PC-9 (cell line): ENCODE measurements at regions not wholly inside any gene's neighbourhood (a gene's known extent, or its start where the extent isn't known, plus 50 kb on each side); places are given as distances from the start of the nearest gene placed in this dataset.

Experiments used
- BruUV-seq: library from RNA; stranded (reverse); fragments of 400-500 nt; replicated peaks from 2 replicates; lab custom pipeline; 2021; lab: Mats Ljungman, UMichigan
- CTCF ChIA-PET: fragments of 300-600 bp; sonication (Branson Sonifier 250); formaldehyde crosslinking; loops from one replicate; lab custom pipeline; 2022; ENCODE audit warnings: antibody characterized with exemption; lab: Charles Lee
- POLR2A ChIA-PET: fragments of 300-600 bp; sonication (Branson Sonifier 250); formaldehyde crosslinking; loops from one replicate; lab custom pipeline; 2022; ENCODE audit warnings: antibody characterized with exemption; ENCODE audit not compliant: unreplicated experiment; lab: Charles Lee
- DNase-seq, 2 experiments: peaks; one replicate each; pipeline versions ENCODE4 v3.0.0 to v3.0.0-alpha.2; 2015 to 2022; ENCODE audit warnings: mixed read lengths in 1 of 2
- H2AFZ ChIP-seq: fragments of 200-600 bp; sonication (generic); 2 replicates; pipeline ENCODE4 v1.8.1; 2017; ENCODE audit warnings: antibody characterized with exemption
- H3F3A ChIP-seq: fragments of 200-600 bp; sonication (generic); 2 replicates; pipeline ENCODE4 v1.8.1; 2017; ENCODE audit warnings: antibody characterized with exemption, mild to moderate bottlenecking, low read depth; ENCODE audit not compliant: insufficient read depth
- H3K27ac ChIP-seq: fragments of 200-600 bp; sonication (generic); 2 replicates; pipeline ENCODE4 v1.6.1; 2016; ENCODE audit warnings: mixed run types
- H3K27me3 ChIP-seq: fragments of 200-600 bp; sonication (generic); 2 replicates; pipeline ENCODE4 v1.6.1; 2016; ENCODE audit warnings: low read depth, mixed run types; ENCODE audit not compliant: insufficient read depth
- H3K36me3 ChIP-seq: fragments of 200-600 bp; sonication (generic); 2 replicates; pipeline ENCODE4 v1.6.1; 2016; ENCODE audit warnings: low read depth, mixed run types
- H3K4me1 ChIP-seq: fragments of 200-600 bp; sonication (generic); replicated peaks from 2 replicates; pipeline ENCODE4 v1.6.1; 2016; ENCODE audit warnings: mixed run types; ENCODE audit not compliant: insufficient read depth
- H3K4me2 ChIP-seq: fragments of 200-600 bp; sonication (generic); 2 replicates; pipeline ENCODE4 v1.6.1; 2017; ENCODE audit warnings: mixed run types
- H3K4me3 ChIP-seq: fragments of 200-600 bp; sonication (generic); 2 replicates; pipeline ENCODE4 v1.6.1; 2016; ENCODE audit warnings: mixed run types
- H3K79me2 ChIP-seq: fragments of 200-600 bp; sonication (generic); 2 replicates; pipeline ENCODE4 v1.6.1; 2017; ENCODE audit warnings: low read depth, mixed run types
- H3K9me2 ChIP-seq: fragments of 200-600 bp; sonication (generic); 2 replicates; pipeline ENCODE4 v1.8.1; 2017; ENCODE audit warnings: mild to moderate bottlenecking; ENCODE audit not compliant: insufficient read depth
- H3K9me3 ChIP-seq: fragments of 200-600 bp; sonication (generic); 2 replicates; pipeline ENCODE4 v1.8.1; 2016; ENCODE audit warnings: low read depth; ENCODE audit not compliant: insufficient read depth
- H4K20me1 ChIP-seq: fragments of 200-600 bp; sonication (generic); 2 replicates; pipeline ENCODE4 v1.8.1; 2017; ENCODE audit not compliant: insufficient read depth
- CTCF ChIP-seq: fragments of 200-600 bp; sonication (generic); conservative IDR thresholded peaks from 2 replicates; pipeline ENCODE4 v1.6.1; 2017; ENCODE audit warnings: mixed run types, antibody characterized with exemption, mild to moderate bottlenecking, moderate library complexity
- EZH2 ChIP-seq: fragments of 200-600 bp; sonication (generic); IDR thresholded peaks from 2 replicates; pipeline ENCODE4 v1.8.0; 2017; ENCODE audit warnings: antibody characterized with exemption, low read depth
- intact Hi-C: fragments of 100-400 bp; cut with micrococcal nuclease; formaldehyde crosslinking; loops from one replicate; pipeline ENCODE4 v1.10.0; 2022; ENCODE audit not compliant: unreplicated experiment

- no peaks in the 10 kb centered on the region for H3K27me3 ChIP-seq
- H3F3A ChIP-seq = no peaks in the 10 kb centered on the region
- CTCF ChIA-PET = no interaction called here
- H4K20me1 ChIP-seq = no peaks in the 10 kb centered on the region
- intact Hi-C loops = no loop called here
- TF ChIP-seq EZH2 (no peak), CTCF (no peak)
- no peak overlapping the region for H2AFZ ChIP-seq
- no peaks in the 10 kb centered on the region for H3K79me2 ChIP-seq
- H3K4me1 ChIP-seq = no peaks in the 10 kb centered on the region
- H3K36me3 ChIP-seq = no peaks in the 10 kb centered on the region
- no peak overlapping the region for H3K4me2 ChIP-seq
- H3K4me3 ChIP-seq = no peak overlapping the region
- H3K9me2 ChIP-seq = no peaks in the 10 kb centered on the region
- no TSS peak for BruUV-seq
- no peak for DNase-seq
- no peaks in the 10 kb centered on the region for H3K9me3 ChIP-seq
- POLR2A ChIA-PET = no interaction called here
- no peak overlapping the region for H3K27ac ChIP-seq
These were observed 1463.4 kb downstream of the SI start for GRCh38 chr3:163614886-163615285.

- no peak for DNase-seq
- POLR2A ChIA-PET = no interaction called here
- Histone ChIP-seq H3K4me3 (no peak overlapping the region), H3K4me1 (no peaks in the 10 kb centered on the region), H3F3A (no peaks in the 10 kb centered on the region), H3K36me3 (no peaks in the 10 kb centered on the region), H3K9me3 (no peaks in the 10 kb centered on the region), H2AFZ (no peak overlapping the region), H3K79me2 (no peaks in the 10 kb centered on the region), H3K27ac (no peak overlapping the region), H3K9me2 (no peaks in the 10 kb centered on the region), H3K4me2 (no peak overlapping the region), H4K20me1 (no peaks in the 10 kb centered on the region), H3K27me3 (no peaks in the 10 kb centered on the region)
- TF ChIP-seq CTCF (no peak), EZH2 (no peak)
- CTCF ChIA-PET = no interaction called here
- intact Hi-C loops = no loop called here
- BruUV-seq = no TSS peak
These were observed 1472.4 kb downstream of the SI start for GRCh38 chr3:163605915-163606314.

GRCh38 chr3:163601426-163601825 is 1476.9 kb downstream of the SI start:
- TF ChIP-seq EZH2 = no peak
- TF ChIP-seq CTCF = no peak
- CTCF ChIA-PET = no interaction called here
- Histone ChIP-seq H3K27me3 (no peaks in the 10 kb centered on the region), H3K4me1 (no peaks in the 10 kb centered on the region), H3F3A (no peaks in the 10 kb centered on the region), H3K9me2 (no peaks in the 10 kb centered on the region; the same call in 1 of the 2 replicates), H3K36me3 (no peaks in the 10 kb centered on the region), H3K4me3 (no peak overlapping the region), H3K4me2 (no peak overlapping the region), H2AFZ (no peak overlapping the region), H4K20me1 (no peaks in the 10 kb centered on the region), H3K9me3 (no peaks in the 10 kb centered on the region), H3K79me2 (no peaks in the 10 kb centered on the region), H3K27ac (no peak overlapping the region)
- POLR2A ChIA-PET = no interaction called here
- intact Hi-C loops = no loop called here
- DNase-seq = no peak
- BruUV-seq = no TSS peak
